Common myeloid progenitor, CD34-positive (primary cell): ENCODE measurements at regions not wholly inside any gene's neighbourhood (a gene's known extent, or its start where the extent isn't known, plus 50 kb on each side); places are given as distances from the start of the nearest gene placed in this dataset.
"Not testable (repeated sequence)": the region's sequence is repeated elsewhere in the genome, so short reads cannot be mapped to it uniquely, and the experiment has no call there.

Experiments
- CTCF ChIA-PET: fragments of 350-600 bp; sonication (Branson Sonifier 250); formaldehyde crosslinking; loops from one replicate; lab custom pipeline; 2021; ENCODE audit warnings: antibody characterized with exemption; lab: Charles Lee
- POLR2A ChIA-PET: fragments of 350-600 bp; sonication (Branson Sonifier 250); formaldehyde crosslinking; loops from one replicate; lab custom pipeline; 2021; ENCODE audit warnings: antibody characterized with exemption; lab: Charles Lee
- DNase-seq, 3 donors: peaks; one replicate each; pipeline versions ENCODE4 v3.0.0 to v3.0.0-alpha.2; 2013
- H3K27ac ChIP-seq, 2 experiments: 1 replicate in 1 of 2; 2 replicates in 1 of 2; pipeline ENCODE4 v1.7.0; 2013; ENCODE audit warnings: inconsistent platforms in 2 of 2, low read length in 2 of 2, mild to moderate bottlenecking in 2 of 2, low read depth in 1 of 2, moderate library complexity in 1 of 2; ENCODE audit not compliant: severe bottlenecking in 2 of 2, insufficient read depth in 1 of 2, poor library complexity in 1 of 2
- H3K27me3 ChIP-seq, 5 experiments: replicated peaks in 2 of 5; 1 replicate in 3 of 5; 2 replicates in 2 of 5; pipeline versions ENCODE4 v1.6.1 to v1.7.0; 2013; ENCODE audit warnings: low read length in 4 of 5, mild to moderate bottlenecking in 2 of 5, moderate library complexity in 2 of 5, inconsistent platforms in 1 of 5; ENCODE audit not compliant: insufficient read depth in 5 of 5, control insufficient read depth in 4 of 5
- H3K36me3 ChIP-seq, 4 experiments: 1 replicate in 2 of 4; 2 replicates in 2 of 4; pipeline versions ENCODE4 v1.6.1 to v1.7.0; 2013; ENCODE audit warnings: low read length in 3 of 4, control low read depth in 1 of 4, mild to moderate bottlenecking in 1 of 4; ENCODE audit not compliant: control insufficient read depth in 4 of 4, insufficient read depth in 4 of 4
- H3K4me1 ChIP-seq, 4 experiments: 1 replicate in 3 of 4; 2 replicates in 1 of 4; pipeline versions ENCODE4 v1.6.1 to v1.7.1; 2013; ENCODE audit warnings: low read length in 3 of 4, mild to moderate bottlenecking in 3 of 4, control low read depth in 1 of 4, inconsistent platforms in 1 of 4, moderate library complexity in 1 of 4; ENCODE audit not compliant: control insufficient read depth in 4 of 4, insufficient read depth in 4 of 4; ENCODE audit errors: control extremely low read depth in 1 of 4
- H3K4me3 ChIP-seq, 7 experiments: 1 replicate in 4 of 7; 2 replicates in 3 of 7; pipeline versions ENCODE4 v1.5.1 to v1.7.0; 2013; ENCODE audit warnings: mild to moderate bottlenecking in 7 of 7, low read length in 6 of 7, moderate library complexity in 6 of 7, inconsistent platforms in 2 of 7, low read depth in 2 of 7, control low read depth in 1 of 7; ENCODE audit not compliant: insufficient read depth in 4 of 7, control insufficient read depth in 1 of 7; ENCODE audit errors: extremely low read depth in 1 of 7
- H3K9me3 ChIP-seq, 5 experiments: 1 replicate in 4 of 5; 2 replicates in 1 of 5; pipeline versions ENCODE4 v1.6.1 to v1.7.1; 2013; ENCODE audit warnings: low read length in 4 of 5, mild to moderate bottlenecking in 2 of 5, inconsistent platforms in 1 of 5, low read depth in 1 of 5, moderate library complexity in 1 of 5; ENCODE audit not compliant: control insufficient read depth in 4 of 5, insufficient read depth in 2 of 5; ENCODE audit errors: control extremely low read depth in 1 of 5
- WGBS: methylation state at CpG from one replicate; pipeline ENCODE4 v1.1.5; 2013; ENCODE audit not compliant: insufficient coverage; 5-methylcytosine and 5-hydroxymethylcytosine counted together

GRCh38 chrX:46185923-46186810 lies 359.1 kb downstream of the ZNF674 start:
- Histone ChIP-seq H3K36me3 (no peaks in the 10 kb centered on the region), H3K9me3 (no peaks in the 10 kb centered on the region), H3K27ac (no peak overlapping the region), H3K4me1 (peaks cover 0 to 2% (median 0%) of the 10 kb centered on the region in 4 experiments), H3K27me3 (no peaks in the 10 kb centered on the region), H3K4me3 (no peak overlapping the region)
- ChIA-PET CTCF (no interaction called here), POLR2A (no interaction called here)
- no peak for DNase-seq
- 100% methylated on average over 2 of the region's 7 CpGs for WGBS

- no peaks in the 10 kb centered on the region for H3K27me3 ChIP-seq
- H3K27ac ChIP-seq, result no peak overlapping the region
- peaks cover 4 to 12% (median 7%) of the 10 kb centered on the region in 4 experiments for H3K4me1 ChIP-seq
- no peak for DNase-seq
- H3K4me3 ChIP-seq, result no peak overlapping the region
- WGBS, result no CpG with 5 or more reads among the region's 2 CpGs
- ChIA-PET CTCF (no interaction called here), POLR2A (no interaction called here)
- H3K36me3 ChIP-seq, result no peaks in the 10 kb centered on the region
- no peaks in the 10 kb centered on the region for H3K9me3 ChIP-seq
These were observed 360.5 kb downstream of the ZNF674 start for GRCh38 chrX:46184749-46185148.

- CTCF ChIA-PET, result interaction anchor here (0.7 to 1.3 kb wide), 3 partner anchors 23 to 278 kb away, joined by 3 read pairs; no protein-coding TSS in a partner anchor
- H3K4me3 ChIP-seq, result no peak overlapping the region
- H3K36me3 ChIP-seq, result no peaks in the 10 kb centered on the region
- no CpG with 5 or more reads among the region's 3 CpGs for WGBS
- peak overlapping the region; percentile 20 to 68 for H3K27ac ChIP-seq
- H3K27me3 ChIP-seq, result no peaks in the 10 kb centered on the region
- H3K9me3 ChIP-seq, result no peaks in the 10 kb centered on the region
- H3K4me1 ChIP-seq, result peaks cover 5 to 24% (median 11%) of the 10 kb centered on the region in 4 experiments
- POLR2A ChIA-PET, result interaction anchor here (0.7 kb wide), 1 partner anchor 171 kb away, joined by 3 read pairs; no protein-coding TSS in a partner anchor
- peak; percentile 80 to 97 (median 95) for DNase-seq
These were observed 364.9 kb downstream of the ZNF674 start for GRCh38 chrX:46180258-46180687.

- H3K27ac ChIP-seq, result peak overlapping the region; percentile 20 to 68
- 80% methylated on average over 1 of the region's 3 CpGs for WGBS
- no peaks in the 10 kb centered on the region for H3K9me3 ChIP-seq
- ChIA-PET CTCF (interaction anchor here (0.7 to 1.3 kb wide), 3 partner anchors 24 to 277 kb away, joined by 3 read pairs; no protein-coding TSS in a partner anchor), POLR2A (interaction anchor here (0.7 kb wide), 1 partner anchor 170 kb away, joined by 3 read pairs; no protein-coding TSS in a partner anchor)
- no peaks in the 10 kb centered on the region for H3K27me3 ChIP-seq
- H3K4me3 ChIP-seq, result no peak overlapping the region
- no peak for DNase-seq
- H3K36me3 ChIP-seq, result no peaks in the 10 kb centered on the region
- peaks cover 5 to 24% (median 11%) of the 10 kb centered on the region in 4 experiments for H3K4me1 ChIP-seq
These were observed 365.5 kb downstream of the ZNF674 start for GRCh38 chrX:46179748-46180147.

GRCh38 chrX:46178763-46179162 lies 366.5 kb downstream of the ZNF674 start:
- ChIA-PET CTCF (no interaction called here), POLR2A (no interaction called here)
- Histone ChIP-seq H3K27ac (no peak overlapping the region), H3K36me3 (no peaks in the 10 kb centered on the region), H3K4me1 (peaks cover 5 to 24% (median 11%) of the 10 kb centered on the region in 4 experiments), H3K27me3 (no peaks in the 10 kb centered on the region), H3K4me3 (no peak overlapping the region), H3K9me3 (no peaks in the 10 kb centered on the region)
- no CpG with 5 or more reads among the region's 1 CpG for WGBS
- DNase-seq, result peak in 2 of 3 donors; percentile 53 to 68

GRCh38 chrX:46173159-46173558 lies 372.1 kb downstream of the ZNF674 start:
- ChIA-PET CTCF (no interaction called here), POLR2A (no interaction called here)
- no peak overlapping the region for H3K27ac ChIP-seq
- no peak overlapping the region for H3K4me3 ChIP-seq
- peaks cover 0 to 2% (median 0%) of the 10 kb centered on the region in 5 experiments for H3K9me3 ChIP-seq
- no peaks in the 10 kb centered on the region for H3K36me3 ChIP-seq
- no peaks in the 10 kb centered on the region for H3K27me3 ChIP-seq
- no peak for DNase-seq
- no peaks in the 10 kb centered on the region for H3K4me1 ChIP-seq

GRCh38 chrX:46171457-46171856 lies 373.8 kb downstream of the ZNF674 start:
- H3K36me3 ChIP-seq, CTCF ChIA-PET, POLR2A ChIA-PET, DNase-seq, H3K4me3 ChIP-seq, H3K4me1 ChIP-seq, H3K9me3 ChIP-seq, H3K27me3 ChIP-seq, H3K27ac ChIP-seq: not testable (repeated sequence)
- WGBS, result 100% methylated on average over 1 of the region's 4 CpGs
